ENCODE measurements at regions not wholly inside any gene's neighbourhood (a gene's known extent, or its start where the extent isn't known, plus 50 kb on each side); places are given as distances from the start of the nearest gene placed in this dataset.
A peak's percentile ranks its signal among the peaks of the same experiment; 100 is the strongest.

DNA sequence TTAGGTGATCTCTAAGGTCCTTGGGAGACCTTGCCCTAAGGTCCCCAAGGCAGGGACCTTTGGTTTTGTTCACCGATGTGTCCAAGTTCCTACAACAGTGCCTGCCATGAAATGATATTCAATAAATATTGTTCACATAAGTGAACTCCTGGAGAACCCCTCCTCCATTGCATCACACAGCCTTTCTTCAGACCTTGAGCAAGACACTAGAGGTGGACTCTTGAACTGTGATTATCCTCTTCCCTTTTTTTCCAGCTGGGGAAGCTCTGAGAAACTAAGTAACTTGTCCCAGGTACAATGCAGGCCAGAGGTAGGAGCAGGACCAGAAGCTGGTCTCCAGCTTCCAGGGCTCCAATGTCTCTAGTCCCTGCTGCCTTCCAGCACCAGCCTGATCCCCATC is 76.6 kb upstream of the LMO1 start:
- Histone ChIP-seq H3K4me1 (no peaks in the 10 kb centered on the region), H3K27ac (no peak overlapping the region), H3K36me3 (no peaks in the 10 kb centered on the region), H3K9me3 (no peaks in the 10 kb centered on the region), H3K4me3 (no peak overlapping the region), H3K27me3 (peaks cover 0 to 18% (median 0%) of the 10 kb centered on the region in 3 donors)
- intact Hi-C loops (cut with DNase I; ENCODE audit: low total_unique reads): no loop called here
- WGBS, 5 donors: 68 to 90% (median 86%) methylated on average over 1 of the region's 1 CpG
- DNase-seq: no peak
- TF ChIP-seq, protein P1, sequence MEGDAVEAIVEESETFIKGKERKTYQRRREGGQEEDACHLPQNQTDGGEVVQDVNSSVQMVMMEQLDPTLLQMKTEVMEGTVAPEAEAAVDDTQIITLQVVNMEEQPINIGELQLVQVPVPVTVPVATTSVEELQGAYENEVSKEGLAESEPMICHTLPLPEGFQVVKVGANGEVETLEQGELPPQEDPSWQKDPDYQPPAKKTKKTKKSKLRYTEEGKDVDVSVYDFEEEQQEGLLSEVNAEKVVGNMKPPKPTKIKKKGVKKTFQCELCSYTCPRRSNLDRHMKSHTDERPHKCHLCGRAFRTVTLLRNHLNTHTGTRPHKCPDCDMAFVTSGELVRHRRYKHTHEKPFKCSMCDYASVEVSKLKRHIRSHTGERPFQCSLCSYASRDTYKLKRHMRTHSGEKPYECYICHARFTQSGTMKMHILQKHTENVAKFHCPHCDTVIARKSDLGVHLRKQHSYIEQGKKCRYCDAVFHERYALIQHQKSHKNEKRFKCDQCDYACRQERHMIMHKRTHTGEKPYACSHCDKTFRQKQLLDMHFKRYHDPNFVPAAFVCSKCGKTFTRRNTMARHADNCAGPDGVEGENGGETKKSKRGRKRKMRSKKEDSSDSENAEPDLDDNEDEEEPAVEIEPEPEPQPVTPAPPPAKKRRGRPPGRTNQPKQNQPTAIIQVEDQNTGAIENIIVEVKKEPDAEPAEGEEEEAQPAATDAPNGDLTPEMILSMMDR (IDR thresholded peaks at IDR 0.05): no peak

- no peak for DNase-seq
- Histone ChIP-seq H3K27me3 (peaks cover 0 to 18% (median 0%) of the 10 kb centered on the region in 3 donors), H3K4me3 (no peak overlapping the region), H3K9me3 (no peaks in the 10 kb centered on the region), H3K4me1 (no peaks in the 10 kb centered on the region), H3K36me3 (no peaks in the 10 kb centered on the region), H3K27ac (no peak overlapping the region)
- intact Hi-C loops (cut with DNase I; ENCODE audit: low total_unique reads): no loop called here
- 43 to 72% (median 63%) methylated on average over 23 to 25 of the region's 25 CpGs for WGBS, 5 donors
- TF ChIP-seq POLR2A (IDR thresholded peaks at IDR 0.05): no peak
- TF ChIP-seq, protein P1 (IDR thresholded peaks at IDR 0.05): no peak
- TF ChIP-seq POLR2AphosphoS5 (IDR thresholded peaks at IDR 0.05): no peak
- TF ChIP-seq EP300 (IDR thresholded peaks at IDR 0.05): no peak
These were observed 75.9 kb upstream of the LMO1 start for GRCh38 chr11:8339592-8340022.

DNA sequence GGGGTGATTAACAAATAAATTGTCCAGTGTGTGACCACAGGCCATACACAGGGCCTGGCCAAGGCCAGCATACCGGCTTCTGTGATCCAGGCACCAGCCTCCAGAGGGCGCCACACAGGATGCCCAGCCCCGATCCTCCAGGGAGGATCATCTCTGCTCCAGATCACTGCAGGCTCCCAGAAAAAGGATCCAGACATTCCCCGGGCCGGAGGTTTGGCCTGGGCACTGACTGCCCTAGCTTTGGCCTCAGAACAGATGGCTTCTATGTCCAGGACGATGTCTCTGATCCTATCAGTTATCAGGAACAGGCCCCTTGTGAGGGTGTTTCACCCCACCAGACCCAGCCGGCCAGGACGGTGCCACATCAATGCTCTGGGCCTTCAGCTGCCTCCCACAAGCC is 74.5 kb upstream of the LMO1 start:
- DNase-seq: peak; percentile 56 to 58
- H3K27ac ChIP-seq: no peak overlapping the region
- H3K36me3 ChIP-seq: no peaks in the 10 kb centered on the region
- WGBS, 5 donors: 45 to 51% (median 48%) methylated on average over 5 to 8 of the region's 8 CpGs
- H3K27me3 ChIP-seq: peaks cover 0 to 18% (median 0%) of the 10 kb centered on the region in 3 donors
- no peaks in the 10 kb centered on the region for H3K4me1 ChIP-seq
- TF ChIP-seq POLR2AphosphoS5 (IDR thresholded peaks at IDR 0.05): no peak
- TF ChIP-seq, protein P1 (IDR thresholded peaks at IDR 0.05): peak in 4 of 7 experiments; percentile 35 to 57 (median 50)
- H3K4me3 ChIP-seq: no peak overlapping the region
- H3K9me3 ChIP-seq: no peaks in the 10 kb centered on the region
- intact Hi-C loops (cut with DNase I; ENCODE audit: low total_unique reads): no loop called here

GRCh38 chr11:8337130-8337795 is 73.6 kb upstream of the LMO1 start:
- H3K9me3 ChIP-seq: no peaks in the 10 kb centered on the region
- no peaks in the 10 kb centered on the region for H3K36me3 ChIP-seq
- H3K27me3 ChIP-seq: peaks cover 0 to 18% (median 0%) of the 10 kb centered on the region in 3 donors
- 74 to 91% (median 86%) methylated on average over 17 to 19 of the region's 19 CpGs for WGBS, 5 donors
- no peak overlapping the region for H3K27ac ChIP-seq
- no peaks in the 10 kb centered on the region for H3K4me1 ChIP-seq
- intact Hi-C loops (cut with DNase I; ENCODE audit: low total_unique reads): no loop called here
- DNase-seq: no peak
- no peak overlapping the region for H3K4me3 ChIP-seq
- TF ChIP-seq, protein P1 (IDR thresholded peaks at IDR 0.05): no peak
- no peak for TF ChIP-seq POLR2A (IDR thresholded peaks at IDR 0.05)
- no peak for TF ChIP-seq POLR2AphosphoS5 (IDR thresholded peaks at IDR 0.05)
- no peak for TF ChIP-seq EP300 (IDR thresholded peaks at IDR 0.05)
